GM23338 (cell line): ENCODE measurements at regions not wholly inside any gene's neighbourhood (a gene's known extent, or its start where the extent isn't known, plus 50 kb on each side); places are given as distances from the start of the nearest gene placed in this dataset.

ENCODE experiments used
- CREB1 ChIP-seq: fragments of 250-450 bp; sonication (Bioruptor Pico); IDR thresholded peaks from 2 replicates; pipeline ENCODE4 v1.5.0; 2020; ENCODE audit warnings: low read depth, mild to moderate bottlenecking, moderate library complexity
- CTCF ChIP-seq, 2 experiments: fragments of 200-600 bp in 1 of 2; sonication (generic) in 1 of 2; conservative IDR thresholded peaks; 2 replicates each; pipeline versions ENCODE4 v1.5.1 to v1.6.1; 2016 to 2017; ENCODE audit warnings: antibody characterized with exemption in 2 of 2, low read depth in 2 of 2, mild to moderate bottlenecking in 2 of 2, moderate library complexity in 1 of 2
- ETS1 ChIP-seq: IDR thresholded peaks from 2 replicates; pipeline ENCODE4 v1.6.1; 2016; ENCODE audit warnings: antibody characterized with exemption
- EZH2 ChIP-seq: fragments of 200-600 bp; sonication (generic); IDR thresholded peaks from one replicate; pipeline ENCODE4 v1.8.0; 2017; ENCODE audit warnings: antibody characterized with exemption, mild to moderate bottlenecking, low read depth; ENCODE audit not compliant: unreplicated experiment
- EZH2phosphoT487 ChIP-seq: fragments of 200-600 bp; sonication (generic); IDR thresholded peaks from one replicate; pipeline ENCODE4 v1.8.1; 2018; ENCODE audit warnings: antibody characterized with exemption; ENCODE audit not compliant: unreplicated experiment
- JUNB ChIP-seq: IDR thresholded peaks from one replicate; pipeline ENCODE4 v1.6.1; 2016; ENCODE audit warnings: antibody characterized with exemption; ENCODE audit not compliant: unreplicated experiment
- NANOG ChIP-seq: IDR thresholded peaks from 2 replicates; pipeline ENCODE4 v1.6.1; 2016; ENCODE audit warnings: antibody characterized with exemption, borderline replicate concordance
- POLR2AphosphoS5 ChIP-seq: IDR thresholded peaks from 2 replicates; pipeline ENCODE4 v1.6.1; 2016; ENCODE audit warnings: antibody characterized with exemption, low read depth
- REST ChIP-seq: IDR thresholded peaks from one replicate; pipeline ENCODE4 v1.6.1; 2018; ENCODE audit warnings: antibody characterized with exemption; ENCODE audit not compliant: unreplicated experiment
- STAT1 ChIP-seq: IDR thresholded peaks from one replicate; pipeline ENCODE4 v1.6.1; 2016; ENCODE audit warnings: antibody characterized with exemption; ENCODE audit not compliant: unreplicated experiment
- ZNF114 ChIP-seq: fragments of 250-450 bp; sonication (Bioruptor Pico); IDR thresholded peaks from 2 replicates; pipeline ENCODE4 v1.5.0; 2020; ENCODE audit warnings: mild to moderate bottlenecking, moderate library complexity
- ZNF331 ChIP-seq: fragments of 250-450 bp; sonication (Bioruptor Pico); IDR thresholded peaks from 2 replicates; pipeline ENCODE4 v1.5.0; 2020; ENCODE audit warnings: low read depth, mild to moderate bottlenecking, moderate library complexity
- ZNF462 ChIP-seq: fragments of 250-450 bp; sonication (Bioruptor Pico); IDR thresholded peaks from 2 replicates; pipeline ENCODE4 v1.5.0; 2020; ENCODE audit warnings: mild to moderate bottlenecking, moderate library complexity

GRCh38 chr2:100197631-100198153 is 55.3 kb upstream of the AFF3 start:
- TF ChIP-seq CTCF (conservative IDR thresholded peaks at IDR 0.05; ENCODE audit: low read depth in 2 of 2): no peak
- no peak for TF ChIP-seq EZH2phosphoT487
- TF ChIP-seq EZH2: no peak
- TF ChIP-seq CREB1 (CRISPR knock-in tag): no peak
- no peak for TF ChIP-seq REST
- no peak for TF ChIP-seq POLR2AphosphoS5
- no peak for TF ChIP-seq JUNB
- TF ChIP-seq ZNF114 (CRISPR knock-in tag): no peak
- TF ChIP-seq ZNF462 (CRISPR knock-in tag): no peak
- no peak for TF ChIP-seq STAT1
- no peak for TF ChIP-seq ZNF331 (CRISPR knock-in tag)
- TF ChIP-seq ETS1: no peak
- TF ChIP-seq NANOG: no peak
